ENCODE measurements at regions not wholly inside any gene's neighbourhood (a gene's known extent, or its start where the extent isn't known, plus 50 kb on each side); places are given as distances from the start of the nearest gene placed in this dataset.

- TF ChIP-seq POLR2A (IDR thresholded peaks at IDR 0.05; ENCODE audit: extremely low read depth, insufficient read length) (no peak), CTCF (IDR thresholded peaks at IDR 0.05; ENCODE audit: low read depth, low read length) (no peak), MAX (IDR thresholded peaks at IDR 0.05; ENCODE audit: low read depth, low read length) (no peak), MYC (IDR thresholded peaks at IDR 0.05; ENCODE audit: low read depth, low read length) (no peak)
These were observed 52.2 kb upstream of the ZC3H15 start for GRCh38 chr2:186433777-186434432.
